Hematopoietic multipotent progenitor cell treated with erythropoietin and hydrocortisone succinate and interleukin-3 and kit ligand, for 4 days (in vitro differentiated cells): ENCODE measurements at regions not wholly inside any gene's neighbourhood (a gene's known extent, or its start where the extent isn't known, plus 50 kb on each side); places are given as distances from the start of the nearest gene placed in this dataset.
"Not testable (repeated sequence)": the region's sequence is repeated elsewhere in the genome, so short reads cannot be mapped to it uniquely, and the experiment has no call there.

Experiments used
- DNase-seq: peaks from one replicate; pipeline ENCODE4 v3.0.0-alpha.2; 2015

DNA sequence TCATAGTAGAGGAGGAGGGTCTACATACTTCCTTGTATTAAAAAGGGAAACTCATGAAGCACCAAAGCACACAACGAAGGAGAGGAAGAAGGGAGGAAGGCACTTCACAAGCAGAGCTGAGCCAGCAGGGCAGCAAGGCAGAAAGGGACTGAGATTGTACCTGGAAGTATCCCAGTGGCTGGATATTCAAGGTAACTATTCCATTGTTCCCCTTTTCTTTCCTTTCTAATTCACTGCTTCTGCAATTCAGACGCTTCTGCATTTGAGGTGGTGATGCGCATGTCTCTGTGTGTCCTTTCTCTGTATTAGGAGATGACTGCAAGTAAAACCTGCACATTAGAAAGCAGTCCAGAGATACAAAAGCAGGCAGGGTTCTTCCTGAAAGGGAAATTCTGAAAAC is 54.9 kb downstream of the UBQLN2 start:
- DNase-seq, result peak; percentile 1

DNA sequence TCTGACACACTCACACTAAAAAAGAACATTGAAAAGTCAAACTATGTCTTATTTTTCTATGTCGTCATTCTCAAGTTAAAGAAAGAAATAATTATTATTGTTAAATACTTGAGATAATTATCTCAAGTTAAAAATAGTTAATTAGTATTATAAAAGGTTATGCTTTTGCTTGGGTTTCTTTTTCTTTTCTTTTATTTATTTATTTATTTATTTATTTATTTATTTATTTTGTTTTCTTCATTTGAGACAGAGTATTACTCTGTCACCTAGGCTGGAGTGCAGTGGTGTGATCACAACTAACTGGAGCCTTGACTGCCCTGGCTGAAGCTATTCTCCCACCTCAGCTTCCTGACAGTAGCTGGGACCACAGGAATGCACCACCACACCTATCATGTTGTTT is 59.9 kb downstream of the UBQLN2 start:
- no peak for DNase-seq

DNA sequence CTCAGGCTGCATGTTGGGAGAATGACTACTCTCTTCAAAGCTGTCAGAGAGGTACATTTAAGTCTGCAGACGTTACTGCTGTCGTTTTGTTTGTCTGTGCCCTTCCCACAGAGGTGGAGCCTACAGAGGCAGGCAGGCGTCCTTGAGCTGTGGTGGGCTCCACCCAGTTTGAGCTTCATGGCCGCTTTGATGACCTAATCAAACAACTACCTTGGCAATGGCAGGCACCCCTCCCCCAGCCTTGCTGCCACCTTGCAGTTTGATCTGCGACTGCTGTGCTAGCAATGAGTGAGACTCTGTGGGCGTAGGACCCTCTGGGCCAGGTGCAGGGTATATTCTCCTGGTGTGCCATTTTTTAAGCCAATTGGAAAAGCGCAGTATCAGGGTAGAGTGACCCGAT is 71.6 kb downstream of the UBQLN2 start:
- not testable (repeated sequence) for DNase-seq

DNA sequence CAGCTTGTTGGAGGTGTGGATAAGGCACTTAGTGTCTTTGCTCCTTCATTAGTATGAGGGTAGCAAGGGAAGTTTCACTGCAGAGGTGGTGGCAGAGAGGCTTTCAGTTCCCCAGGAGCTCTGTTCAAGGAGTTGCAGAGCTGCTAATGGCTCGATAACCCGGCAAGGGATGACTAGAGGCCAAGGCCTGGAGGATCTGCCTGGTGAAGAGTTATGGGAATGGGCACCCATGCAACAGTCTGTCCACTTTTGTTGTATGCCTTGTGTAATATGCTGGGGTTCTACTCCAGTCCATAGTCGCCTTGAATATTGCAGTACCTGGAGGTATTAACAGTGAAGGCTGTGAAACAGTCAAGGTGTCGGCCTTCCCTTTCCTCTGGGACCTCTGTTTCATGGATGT is 67.8 kb upstream of the NBDY start:
- DNase-seq, result no peak
